Right lobe of liver (tissue), 6 donors: ENCODE measurements at regions not wholly inside any gene's neighbourhood (a gene's known extent, or its start where the extent isn't known, plus 50 kb on each side); places are given as distances from the start of the nearest gene placed in this dataset.

Experiments used
- ATAC-seq, 4 donors: fragments of 200-7000 bp; cut with Tn5 transposase; one replicate each; pipeline ENCODE4 v1.9.1; 2020; ENCODE audit warnings: mild to moderate bottlenecking in 4 of 4, moderate library complexity in 4 of 4
- DNase-seq, 3 donors: peaks; one replicate each; pipeline ENCODE4 v3.0.0-alpha.2; 2020
- H3K27ac ChIP-seq, 3 donors: fragments of 200-600 bp; one replicate each; pipeline ENCODE4 v1.8.0; 2022
- H3K27me3 ChIP-seq, 2 donors: fragments of 200-600 bp; one replicate each; pipeline ENCODE4 v1.8.0; 2022
- H3K36me3 ChIP-seq, 4 donors: fragments of 200-600 bp; sonication (generic) in 1 of 4; one replicate each; pipeline versions ENCODE4 v1.5.1 to v1.8.0; 2017 to 2022; ENCODE audit warnings: control low read depth in 1 of 4
- H3K4me1 ChIP-seq, 4 donors: fragments of 200-600 bp; sonication (generic) in 1 of 4; one replicate each; pipeline versions ENCODE4 v1.5.1 to v1.8.0; 2017 to 2022; ENCODE audit warnings: control low read depth in 1 of 4
- H3K4me3 ChIP-seq, 3 donors: fragments of 200-600 bp; one replicate each; pipeline ENCODE4 v1.8.0; 2022
- H3K9me3 ChIP-seq, 4 donors: fragments of 200-600 bp; sonication (generic) in 1 of 4; one replicate each; pipeline versions ENCODE4 v1.5.1 to v1.8.0; 2017 to 2022; ENCODE audit warnings: control low read depth in 1 of 4
- POLR2A ChIP-seq: fragments of 450-650 bp; IDR thresholded peaks from one replicate; pipeline ENCODE4 v1.6.1; 2017; ENCODE audit warnings: antibody characterized with exemption, mild to moderate bottlenecking
- WGBS: methylation state at CpG from one replicate; pipeline ENCODE4 v1.1.6; 2018; ENCODE audit warnings: low coverage, low lambda C conversion rate; ENCODE audit not compliant: insufficient coverage; ENCODE audit errors: missing lambda C conversion rate; 5-methylcytosine and 5-hydroxymethylcytosine counted together
- intact Hi-C, 2 donors: fragments of 100-400 bp; cut with DNase I; formaldehyde crosslinking; loops; one replicate each; pipeline versions ENCODE4 v1.11.2 to v1.14.1; 2022
- TF ChIP-seq, protein P1 (sequence below), 4 donors: fragments of 200-600 bp in 3 of 4; fragments of 450-650 bp in 1 of 4; IDR thresholded peaks; one replicate each; pipeline versions ENCODE4 v1.5.1 to v1.8.0; 2016 to 2022; ENCODE audit warnings: antibody characterized with exemption in 4 of 4, mild to moderate bottlenecking in 2 of 4
- donor health status: DM: no; HTN: yes; CAD: no.
- donor health status: DM: no; HTN: no; CAD: no.
- donor health status: DM: no; HTN: no; CAD: no.
- donor health status: DM: no; HTN: yes; CAD: no.
- donor health status: DM: no; HTN: yes; CAD: no.

DNA sequence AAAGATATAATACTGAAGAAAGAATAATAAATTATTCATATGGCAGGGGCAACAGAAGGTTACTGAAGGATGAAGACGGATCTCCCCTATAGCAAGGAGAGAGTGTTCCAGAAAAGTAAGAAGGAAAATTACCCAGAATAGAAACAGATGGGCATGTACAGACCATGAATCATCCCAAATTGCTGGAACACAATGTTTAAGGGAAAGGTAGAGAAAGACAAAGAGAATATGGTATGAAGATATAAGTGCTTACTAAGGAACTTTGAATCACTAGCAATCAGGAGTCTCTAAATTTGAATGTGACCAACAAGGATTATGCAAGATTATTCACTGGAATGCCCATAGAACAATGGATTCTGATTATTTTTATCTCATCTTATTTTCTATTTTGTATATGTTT is 375.4 kb downstream of the COL11A1 start:
- H3K9me3 ChIP-seq: no peaks in the 10 kb centered on the region
- no peak for ATAC-seq
- intact Hi-C loops: no loop called here
- 38% methylated on average over 1 of the region's 1 CpG for WGBS
- DNase-seq: no peak
- no peaks in the 10 kb centered on the region for H3K4me1 ChIP-seq
- no peak overlapping the region for H3K4me3 ChIP-seq
- no peaks in the 10 kb centered on the region for H3K36me3 ChIP-seq
- no peak overlapping the region for H3K27ac ChIP-seq
- H3K27me3 ChIP-seq: no peaks in the 10 kb centered on the region
- TF ChIP-seq POLR2A: no peak
- TF ChIP-seq, protein P1, sequence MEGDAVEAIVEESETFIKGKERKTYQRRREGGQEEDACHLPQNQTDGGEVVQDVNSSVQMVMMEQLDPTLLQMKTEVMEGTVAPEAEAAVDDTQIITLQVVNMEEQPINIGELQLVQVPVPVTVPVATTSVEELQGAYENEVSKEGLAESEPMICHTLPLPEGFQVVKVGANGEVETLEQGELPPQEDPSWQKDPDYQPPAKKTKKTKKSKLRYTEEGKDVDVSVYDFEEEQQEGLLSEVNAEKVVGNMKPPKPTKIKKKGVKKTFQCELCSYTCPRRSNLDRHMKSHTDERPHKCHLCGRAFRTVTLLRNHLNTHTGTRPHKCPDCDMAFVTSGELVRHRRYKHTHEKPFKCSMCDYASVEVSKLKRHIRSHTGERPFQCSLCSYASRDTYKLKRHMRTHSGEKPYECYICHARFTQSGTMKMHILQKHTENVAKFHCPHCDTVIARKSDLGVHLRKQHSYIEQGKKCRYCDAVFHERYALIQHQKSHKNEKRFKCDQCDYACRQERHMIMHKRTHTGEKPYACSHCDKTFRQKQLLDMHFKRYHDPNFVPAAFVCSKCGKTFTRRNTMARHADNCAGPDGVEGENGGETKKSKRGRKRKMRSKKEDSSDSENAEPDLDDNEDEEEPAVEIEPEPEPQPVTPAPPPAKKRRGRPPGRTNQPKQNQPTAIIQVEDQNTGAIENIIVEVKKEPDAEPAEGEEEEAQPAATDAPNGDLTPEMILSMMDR (IDR thresholded peaks at IDR 0.05): no peak

DNA sequence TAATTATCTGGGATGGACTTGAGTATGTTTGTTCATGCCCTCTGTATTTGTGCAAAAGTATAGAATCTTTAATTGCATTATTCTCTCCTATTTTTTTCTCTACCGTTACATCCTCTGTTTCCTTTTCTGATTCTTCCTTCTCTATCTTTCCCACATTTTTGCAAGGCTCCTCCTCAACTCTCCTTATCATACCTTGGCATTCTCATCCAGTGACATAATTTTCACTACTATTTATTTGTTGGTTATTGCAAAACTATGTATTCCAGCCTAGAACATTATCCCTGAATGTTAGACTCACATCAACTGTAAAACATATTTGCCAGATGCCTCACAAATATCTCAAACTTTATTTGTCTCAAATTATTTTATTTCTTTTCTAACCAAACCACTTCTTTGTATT is 381.9 kb downstream of the COL11A1 start:
- no peak for ATAC-seq
- Histone ChIP-seq H3K4me3 (no peak overlapping the region), H3K9me3 (no peaks in the 10 kb centered on the region), H3K27me3 (no peaks in the 10 kb centered on the region), H3K4me1 (no peaks in the 10 kb centered on the region), H3K36me3 (no peaks in the 10 kb centered on the region), H3K27ac (no peak overlapping the region)
- no peak for TF ChIP-seq POLR2A
- TF ChIP-seq, protein P1 (IDR thresholded peaks at IDR 0.05): no peak
- intact Hi-C loops: no loop called here
- no peak for DNase-seq
- WGBS: 40% methylated on average over 1 of the region's 1 CpG

DNA sequence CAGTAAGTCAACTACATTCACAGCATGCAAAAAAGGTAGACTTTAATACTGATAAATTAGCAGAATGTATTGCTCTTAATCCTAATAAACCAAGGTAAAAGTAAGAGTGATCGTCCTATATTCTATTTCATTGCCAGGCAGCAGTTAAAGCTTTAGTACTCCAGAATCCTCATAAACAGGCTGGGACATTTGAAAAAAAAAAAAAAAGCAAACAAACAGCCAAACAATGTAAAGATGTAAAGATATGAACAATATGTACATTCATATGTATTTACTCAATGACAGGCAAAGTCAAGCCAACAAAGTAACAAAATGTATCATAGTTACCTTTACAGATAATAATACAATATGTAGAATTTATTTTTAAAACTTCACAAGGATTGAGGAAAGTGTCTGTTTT is 383.6 kb downstream of the COL11A1 start:
- no peak for ATAC-seq
- H3K4me1 ChIP-seq: no peaks in the 10 kb centered on the region
- no peak overlapping the region for H3K27ac ChIP-seq
- no peak for DNase-seq
- no peaks in the 10 kb centered on the region for H3K9me3 ChIP-seq
- H3K36me3 ChIP-seq: no peaks in the 10 kb centered on the region
- intact Hi-C loops: no loop called here
- no peak overlapping the region for H3K4me3 ChIP-seq
- no peaks in the 10 kb centered on the region for H3K27me3 ChIP-seq
- TF ChIP-seq, protein P1 (IDR thresholded peaks at IDR 0.05): no peak
- TF ChIP-seq POLR2A: no peak
- 32% methylated on average over 1 of the region's 1 CpG for WGBS

DNA sequence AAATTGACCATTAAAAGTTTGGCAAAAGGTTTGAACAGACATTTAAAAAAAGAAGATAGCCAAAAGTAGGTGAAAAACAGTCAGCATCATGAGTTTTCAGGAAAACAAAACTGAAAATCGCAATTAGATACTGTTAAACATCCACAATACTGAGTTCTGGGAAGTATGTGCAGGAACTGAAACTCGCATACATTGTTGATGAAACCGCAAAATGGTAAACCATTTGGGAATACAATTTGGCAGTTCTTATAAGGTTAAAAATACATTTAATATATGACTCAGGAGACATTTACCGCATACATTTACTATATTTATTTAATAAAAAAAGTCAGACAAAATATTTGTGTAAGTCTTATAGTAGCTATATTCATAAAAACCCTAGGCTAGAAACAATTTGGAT is 393.2 kb downstream of the COL11A1 start:
- intact Hi-C loops: no loop called here

More for the DNA sequence above, 393.2 kb downstream of the COL11A1 start:
- 57% methylated on average over 4 of the region's 4 CpGs for WGBS
- Histone ChIP-seq H3K4me3 (no peak overlapping the region), H3K36me3 (no peaks in the 10 kb centered on the region), H3K27ac (no peak overlapping the region), H3K4me1 (no peaks in the 10 kb centered on the region), H3K27me3 (no peaks in the 10 kb centered on the region), H3K9me3 (no peaks in the 10 kb centered on the region)
- no peak for TF ChIP-seq POLR2A
- TF ChIP-seq, protein P1 (IDR thresholded peaks at IDR 0.05): no peak
- DNase-seq (no peak), ATAC-seq (no peak)
